Suprapubic skin (tissue), 4 donors: ENCODE measurements at regions not wholly inside any gene's neighbourhood (a gene's known extent, or its start where the extent isn't known, plus 50 kb on each side); places are given as distances from the start of the nearest gene placed in this dataset.

ENCODE experiments used
- DNase-seq, 2 donors: peaks; one replicate each; pipeline ENCODE4 v3.0.0-alpha.2; 2019; ENCODE audit warnings: low spot score in 2 of 2
- H3K27ac ChIP-seq: fragments of 200-600 bp; sonication (generic); one replicate; pipeline ENCODE4 v1.5.1; 2019
- H3K27me3 ChIP-seq: fragments of 200-600 bp; sonication (generic); one replicate; pipeline ENCODE4 v1.5.1; 2019
- H3K36me3 ChIP-seq: fragments of 200-600 bp; sonication (generic); one replicate; pipeline ENCODE4 v1.5.1; 2019
- H3K4me1 ChIP-seq: fragments of 200-600 bp; sonication (generic); one replicate; pipeline ENCODE4 v1.5.1; 2019
- H3K4me3 ChIP-seq: fragments of 200-600 bp; sonication (generic); one replicate; pipeline ENCODE4 v1.5.1; 2019; ENCODE audit warnings: mild to moderate bottlenecking
- H3K9me3 ChIP-seq: fragments of 200-600 bp; sonication (generic); one replicate; pipeline ENCODE4 v1.5.1; 2019
- EP300 ChIP-seq: sonication (generic); formaldehyde crosslinking; IDR thresholded peaks from one replicate; pipeline ENCODE4 v1.6.1; 2017; ENCODE audit warnings: antibody characterized with exemption
- POLR2A ChIP-seq, 2 donors: fragments of 450-650 bp; IDR thresholded peaks; one replicate each; pipeline ENCODE4 v1.6.1; 2017; ENCODE audit warnings: antibody characterized with exemption in 2 of 2, mild to moderate bottlenecking in 2 of 2, moderate library complexity in 2 of 2
- POLR2AphosphoS5 ChIP-seq, 3 donors: sonication (generic); formaldehyde crosslinking; IDR thresholded peaks; one replicate each; pipeline ENCODE4 v1.6.1; 2017; ENCODE audit warnings: antibody characterized with exemption in 3 of 3
- WGBS: methylation state at CpG from one replicate; pipeline ENCODE4 v1.1.5; 2018; 5-methylcytosine and 5-hydroxymethylcytosine counted together
- TF ChIP-seq, protein P1 (sequence below), 2 donors: fragments of 200-600 bp in 1 of 2; fragments of 450-650 bp in 1 of 2; sonication (generic) in 1 of 2; IDR thresholded peaks; one replicate each; pipeline ENCODE4 v1.5.1; 2016 to 2019; ENCODE audit warnings: antibody characterized with exemption in 2 of 2, mild to moderate bottlenecking in 1 of 2, moderate library complexity in 1 of 2

DNA sequence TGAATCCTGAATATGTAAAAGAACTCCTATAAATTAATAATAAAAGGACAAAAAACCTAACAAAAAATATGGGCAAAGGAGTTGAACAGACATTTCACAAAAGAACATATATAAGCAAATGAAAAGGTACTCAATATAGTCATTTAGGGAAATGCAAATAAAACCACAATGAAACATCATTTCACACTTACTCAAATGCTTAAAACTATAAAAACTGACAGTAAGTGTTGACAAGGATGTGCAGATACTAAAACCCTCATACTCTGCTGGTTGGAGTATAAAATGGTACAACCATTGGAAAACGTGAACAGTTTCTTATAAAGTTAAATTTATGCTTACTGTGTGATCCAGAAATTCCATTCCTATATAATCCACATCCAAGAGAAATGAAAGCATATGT lies 247.1 kb downstream of the GXYLT1 start:
- H3K27me3 ChIP-seq: no peaks in the 10 kb centered on the region
- H3K4me1 ChIP-seq: no peaks in the 10 kb centered on the region
- WGBS: 66% methylated on average over 1 of the region's 1 CpG
- no peak for DNase-seq
- no peak overlapping the region for H3K27ac ChIP-seq
- TF ChIP-seq POLR2A (IDR thresholded peaks at IDR 0.05) (no peak), POLR2AphosphoS5 (IDR thresholded peaks at IDR 0.05) (no peak), EP300 (no peak)
- TF ChIP-seq, protein P1, sequence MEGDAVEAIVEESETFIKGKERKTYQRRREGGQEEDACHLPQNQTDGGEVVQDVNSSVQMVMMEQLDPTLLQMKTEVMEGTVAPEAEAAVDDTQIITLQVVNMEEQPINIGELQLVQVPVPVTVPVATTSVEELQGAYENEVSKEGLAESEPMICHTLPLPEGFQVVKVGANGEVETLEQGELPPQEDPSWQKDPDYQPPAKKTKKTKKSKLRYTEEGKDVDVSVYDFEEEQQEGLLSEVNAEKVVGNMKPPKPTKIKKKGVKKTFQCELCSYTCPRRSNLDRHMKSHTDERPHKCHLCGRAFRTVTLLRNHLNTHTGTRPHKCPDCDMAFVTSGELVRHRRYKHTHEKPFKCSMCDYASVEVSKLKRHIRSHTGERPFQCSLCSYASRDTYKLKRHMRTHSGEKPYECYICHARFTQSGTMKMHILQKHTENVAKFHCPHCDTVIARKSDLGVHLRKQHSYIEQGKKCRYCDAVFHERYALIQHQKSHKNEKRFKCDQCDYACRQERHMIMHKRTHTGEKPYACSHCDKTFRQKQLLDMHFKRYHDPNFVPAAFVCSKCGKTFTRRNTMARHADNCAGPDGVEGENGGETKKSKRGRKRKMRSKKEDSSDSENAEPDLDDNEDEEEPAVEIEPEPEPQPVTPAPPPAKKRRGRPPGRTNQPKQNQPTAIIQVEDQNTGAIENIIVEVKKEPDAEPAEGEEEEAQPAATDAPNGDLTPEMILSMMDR (IDR thresholded peaks at IDR 0.05): no peak
- H3K4me3 ChIP-seq: no peak overlapping the region
- H3K9me3 ChIP-seq: no peaks in the 10 kb centered on the region
- no peaks in the 10 kb centered on the region for H3K36me3 ChIP-seq

DNA sequence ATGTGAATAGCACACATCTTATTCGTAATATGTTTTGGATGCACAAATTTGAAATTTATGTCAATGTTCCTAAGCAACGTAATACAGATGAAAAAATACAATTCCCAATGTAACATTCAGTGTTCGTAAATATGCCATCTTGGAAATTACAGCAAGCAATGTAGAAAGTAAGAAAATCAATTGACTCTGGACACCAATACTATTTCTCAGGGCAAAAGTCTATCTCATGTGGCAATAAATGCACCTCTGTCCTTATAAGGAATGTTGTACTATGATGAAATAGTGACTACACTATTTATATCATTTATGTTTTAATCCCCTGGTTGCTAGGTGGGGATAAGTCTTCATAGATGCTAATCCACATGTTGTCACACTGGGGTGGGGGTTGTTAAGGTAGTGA lies 251.2 kb downstream of the GXYLT1 start:
- Histone ChIP-seq H3K36me3 (no peaks in the 10 kb centered on the region), H3K9me3 (no peaks in the 10 kb centered on the region), H3K27ac (no peak overlapping the region), H3K4me1 (no peaks in the 10 kb centered on the region), H3K27me3 (no peaks in the 10 kb centered on the region), H3K4me3 (no peak overlapping the region)
- 88% methylated on average over 3 of the region's 3 CpGs for WGBS
- TF ChIP-seq, protein P1 (IDR thresholded peaks at IDR 0.05): no peak
- TF ChIP-seq POLR2A (IDR thresholded peaks at IDR 0.05): no peak
- no peak for TF ChIP-seq POLR2AphosphoS5 (IDR thresholded peaks at IDR 0.05)
- TF ChIP-seq EP300: no peak
- no peak for DNase-seq

DNA sequence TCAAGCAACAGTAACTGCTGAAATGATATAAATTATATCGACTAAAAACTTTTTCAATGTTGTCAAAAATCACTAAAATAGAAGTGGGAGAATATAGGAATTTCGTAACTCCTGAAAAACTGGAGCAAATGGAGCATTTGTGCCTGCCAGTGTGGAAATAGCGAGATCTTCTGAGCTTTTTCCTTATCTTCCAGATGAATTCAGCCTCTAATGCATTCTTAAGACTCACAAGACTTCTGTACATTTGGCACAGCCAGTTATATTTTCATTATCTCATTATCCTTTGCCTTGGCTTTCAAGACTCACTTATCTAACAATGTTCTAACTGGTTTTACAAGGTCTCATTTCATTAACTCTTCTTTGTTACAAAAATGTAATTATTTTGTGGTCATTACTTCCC lies 252.4 kb downstream of the GXYLT1 start:
- TF ChIP-seq, protein P1 (IDR thresholded peaks at IDR 0.05): no peak
- Histone ChIP-seq H3K4me3 (no peak overlapping the region), H3K27me3 (no peaks in the 10 kb centered on the region), H3K36me3 (no peaks in the 10 kb centered on the region), H3K27ac (no peak overlapping the region), H3K4me1 (no peaks in the 10 kb centered on the region), H3K9me3 (no peaks in the 10 kb centered on the region)
- 87% methylated on average over 3 of the region's 3 CpGs for WGBS
- DNase-seq: no peak

DNA sequence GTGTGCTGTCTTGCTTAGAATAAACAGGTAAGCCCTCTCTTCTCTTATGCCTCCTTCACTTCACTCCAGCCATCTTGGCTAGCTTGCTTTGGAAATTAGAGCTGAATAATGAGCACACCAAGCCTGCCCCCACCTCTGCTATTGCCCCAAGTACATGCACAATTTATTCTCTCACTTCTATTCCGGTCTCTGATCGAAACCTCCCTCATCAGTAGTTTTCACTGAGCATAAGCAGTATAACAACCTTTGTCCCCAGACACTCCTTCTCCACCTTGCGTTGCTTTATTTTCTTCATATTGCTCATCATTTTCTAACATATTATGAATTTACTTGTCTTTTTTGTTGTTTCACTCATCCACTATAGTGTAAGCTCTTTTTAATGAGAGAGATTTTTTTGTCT lies 253.4 kb downstream of the GXYLT1 start:
- no peaks in the 10 kb centered on the region for H3K4me1 ChIP-seq
- no peak overlapping the region for H3K27ac ChIP-seq
- H3K36me3 ChIP-seq: no peaks in the 10 kb centered on the region
- H3K9me3 ChIP-seq: no peaks in the 10 kb centered on the region
- no peak for DNase-seq
- TF ChIP-seq EP300 (no peak), POLR2A (IDR thresholded peaks at IDR 0.05) (no peak), POLR2AphosphoS5 (IDR thresholded peaks at IDR 0.05) (no peak)
- TF ChIP-seq, protein P1 (IDR thresholded peaks at IDR 0.05): no peak
- no peaks in the 10 kb centered on the region for H3K27me3 ChIP-seq
- WGBS: 97% methylated on average over 3 of the region's 3 CpGs
- H3K4me3 ChIP-seq: no peak overlapping the region

DNA sequence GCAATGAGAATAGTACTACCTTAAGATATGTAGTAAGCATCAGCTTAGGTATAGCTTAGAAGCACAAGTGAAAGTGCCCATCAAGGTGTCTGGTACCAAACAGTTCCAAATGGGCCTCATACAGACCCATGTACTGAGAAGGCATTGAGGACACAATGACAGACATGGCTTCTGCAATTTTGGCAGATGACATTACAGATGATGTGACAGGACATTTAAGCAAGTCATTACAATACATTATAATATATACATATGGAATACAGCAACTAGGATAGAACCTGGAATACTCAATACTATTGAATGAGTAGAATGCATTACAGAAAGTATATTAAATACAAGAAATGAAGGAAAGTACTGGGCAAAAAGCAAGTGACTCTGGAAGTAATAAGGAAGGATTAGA lies 256.4 kb downstream of the GXYLT1 start:
- no peak for TF ChIP-seq POLR2A (IDR thresholded peaks at IDR 0.05)
- TF ChIP-seq, protein P1 (IDR thresholded peaks at IDR 0.05): no peak
- no peak for TF ChIP-seq EP300
- no peak for TF ChIP-seq POLR2AphosphoS5 (IDR thresholded peaks at IDR 0.05)
- no peak for DNase-seq

More for the DNA sequence above, 256.4 kb downstream of the GXYLT1 start:
- Histone ChIP-seq H3K27me3 (no peaks in the 10 kb centered on the region), H3K4me1 (no peaks in the 10 kb centered on the region), H3K4me3 (no peak overlapping the region), H3K36me3 (no peaks in the 10 kb centered on the region), H3K27ac (no peak overlapping the region), H3K9me3 (no peaks in the 10 kb centered on the region)
